ENCODE measurements at regions not wholly inside any gene's neighbourhood (a gene's known extent, or its start where the extent isn't known, plus 50 kb on each side); places are given as distances from the start of the nearest gene placed in this dataset.
A peak's percentile ranks its signal among the peaks of the same experiment; 100 is the strongest.
"Not testable (repeated sequence)": the region's sequence is repeated elsewhere in the genome, so short reads cannot be mapped to it uniquely, and the experiment has no call there.

DNA sequence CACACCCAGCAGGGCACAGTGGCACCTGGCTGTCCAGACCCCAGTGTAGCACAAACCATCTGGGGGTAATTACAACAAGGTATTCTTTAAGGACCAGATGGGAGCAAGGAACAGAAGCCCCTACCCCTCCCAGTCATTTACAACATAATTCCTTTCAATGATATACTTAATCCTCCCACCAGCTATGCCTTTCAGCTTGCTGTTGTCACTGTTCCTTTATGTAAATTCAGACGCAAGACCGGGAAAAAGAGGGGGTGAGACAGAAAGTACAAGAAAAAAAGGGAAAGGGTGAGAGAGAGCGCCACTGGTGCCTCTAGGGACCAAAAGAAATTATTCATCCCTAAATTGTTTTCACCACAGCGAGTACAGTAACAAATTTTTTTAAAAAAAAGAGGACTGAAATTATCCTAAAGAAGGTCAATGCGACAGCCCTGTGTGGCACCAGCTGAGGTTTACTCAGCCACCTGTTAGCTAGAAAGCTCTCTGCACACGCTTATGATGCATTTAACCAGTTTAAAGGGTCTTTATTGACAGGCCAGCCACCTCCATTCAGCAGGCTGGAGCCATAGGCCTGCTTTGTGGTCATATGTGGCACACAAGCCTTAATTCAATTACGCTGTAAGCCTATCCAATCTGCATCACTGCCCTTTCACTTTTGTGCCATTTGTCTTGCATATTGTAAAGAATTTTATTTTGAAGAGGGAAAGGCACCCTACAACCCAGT, 210.2 kb upstream of the ISL1 start:
- peak; percentile 89 to 94 for DNase-seq

DNA sequence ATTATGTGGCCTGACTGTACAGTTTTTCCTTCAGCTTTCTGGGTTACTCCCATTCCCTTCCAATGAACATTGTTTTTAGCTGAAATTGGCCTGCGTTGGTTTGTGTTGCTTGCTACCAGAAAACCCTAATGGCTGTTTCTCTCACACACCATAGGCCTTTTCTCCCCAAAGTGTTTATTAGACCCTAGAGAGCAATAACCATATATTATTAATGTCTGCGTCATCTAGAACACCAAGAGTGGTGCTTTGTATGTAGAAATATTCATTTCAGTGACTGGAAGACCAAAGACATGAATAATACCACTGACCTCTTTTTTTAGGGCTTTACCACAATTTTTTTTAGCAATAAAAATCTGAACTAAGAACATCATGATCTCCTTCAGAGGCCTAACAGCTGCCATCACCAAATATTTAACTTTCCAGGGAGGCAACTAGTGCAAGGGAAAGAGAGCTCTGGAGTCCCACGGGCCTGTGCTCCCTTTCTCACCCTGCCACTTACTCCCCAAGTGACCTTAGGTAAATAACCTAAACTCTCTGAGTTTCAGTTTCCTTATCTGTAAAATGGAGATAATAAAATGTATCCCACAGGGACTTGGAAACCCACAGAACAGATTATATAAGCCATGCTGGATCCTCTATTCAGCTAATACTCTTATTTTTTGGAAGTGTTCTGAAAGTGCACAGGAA, 201.9 kb upstream of the ISL1 start:
- DNase-seq, result no peak

DNA sequence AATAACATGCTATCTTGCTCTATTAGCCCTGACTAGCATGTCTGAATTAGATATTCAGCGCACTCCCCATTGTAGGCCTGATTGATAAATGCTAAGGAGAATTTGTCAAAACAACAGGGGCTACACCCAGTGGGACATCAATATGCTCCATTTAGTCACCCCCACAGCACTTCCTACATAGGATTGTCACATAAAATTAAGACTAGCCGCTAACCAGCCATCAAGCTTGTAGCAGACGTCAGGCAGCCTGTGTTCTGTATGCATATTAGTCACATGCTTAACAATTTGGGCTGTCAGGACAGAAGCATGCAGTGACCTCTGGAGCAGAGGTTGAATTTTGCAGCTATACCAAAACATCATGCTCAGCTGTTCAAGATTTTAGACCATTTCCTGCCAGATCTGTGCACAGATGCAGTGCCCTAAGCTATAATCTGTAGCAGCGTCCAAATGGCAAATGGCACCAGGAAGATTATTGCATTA, 197.4 kb upstream of the ISL1 start:
- DNase-seq, result peak in 1 of 2 experiments; percentile 1

DNA sequence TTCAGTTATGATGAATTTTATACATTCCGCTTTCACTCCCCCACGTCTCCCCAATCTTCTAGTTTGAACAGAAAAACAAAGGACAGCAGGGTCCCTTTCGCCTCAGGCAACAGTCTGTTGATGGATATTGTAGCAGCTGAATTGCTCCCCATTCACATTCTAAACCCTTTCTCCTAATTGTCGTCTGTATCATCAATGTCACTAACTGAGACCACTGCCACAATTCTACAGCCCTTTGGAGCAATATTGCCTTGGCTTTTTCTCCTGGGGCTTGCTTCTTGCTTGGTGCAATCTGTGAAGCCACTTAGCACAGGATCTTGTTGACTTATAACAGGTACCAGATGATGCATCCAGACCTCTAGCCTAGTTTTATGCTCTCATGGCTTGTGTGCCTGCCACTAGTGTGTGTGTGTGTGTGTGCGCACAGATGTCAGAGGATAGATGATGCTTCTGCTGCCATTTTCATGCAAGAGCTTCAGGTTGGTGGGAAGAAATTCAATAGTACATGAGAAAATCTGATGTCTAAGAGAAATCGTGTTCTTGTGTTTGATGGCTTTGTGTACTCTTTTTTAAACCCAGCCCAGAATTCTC, 195.2 kb upstream of the ISL1 start:
- DNase-seq, result peak; percentile 63 to 69

DNA sequence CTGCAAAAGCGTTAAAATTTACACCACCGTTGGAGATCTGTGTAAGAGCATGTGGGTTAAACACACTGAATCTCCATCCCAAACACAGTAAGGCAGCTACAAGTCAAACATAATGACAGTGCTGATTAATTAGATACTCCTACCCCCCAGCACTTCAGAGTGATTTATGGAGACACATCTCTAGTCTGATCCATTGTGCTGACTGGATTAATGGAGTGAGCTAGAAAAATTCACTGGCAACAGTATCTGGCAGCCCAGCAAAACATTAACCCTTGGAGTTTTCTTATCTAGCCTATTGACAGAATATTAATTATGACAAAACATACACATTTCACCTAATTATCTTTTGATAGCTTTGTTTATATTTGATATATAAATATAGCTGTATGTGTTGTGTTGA, 188.6 kb upstream of the ISL1 start:
- no peak for DNase-seq

DNA sequence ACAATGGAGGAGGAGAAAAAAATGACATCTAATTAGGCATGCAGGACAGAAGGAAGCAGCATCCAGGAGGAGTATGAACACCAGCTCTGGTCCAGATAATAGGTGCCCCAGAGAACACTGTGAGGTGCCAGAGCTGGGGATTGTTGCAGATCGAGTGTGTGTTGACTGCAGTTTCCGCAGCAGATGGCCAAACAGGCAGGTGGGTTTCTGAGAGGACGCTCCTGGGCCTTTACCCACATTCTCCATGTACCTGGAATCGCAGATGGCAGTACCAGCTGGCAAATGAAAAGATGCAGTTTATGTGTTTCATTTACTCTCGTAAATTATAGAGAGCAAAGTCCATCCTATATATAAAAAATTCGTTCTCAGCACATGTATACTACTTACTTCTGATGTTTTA, 182.2 kb upstream of the ISL1 start:
- DNase-seq, result no peak

DNA sequence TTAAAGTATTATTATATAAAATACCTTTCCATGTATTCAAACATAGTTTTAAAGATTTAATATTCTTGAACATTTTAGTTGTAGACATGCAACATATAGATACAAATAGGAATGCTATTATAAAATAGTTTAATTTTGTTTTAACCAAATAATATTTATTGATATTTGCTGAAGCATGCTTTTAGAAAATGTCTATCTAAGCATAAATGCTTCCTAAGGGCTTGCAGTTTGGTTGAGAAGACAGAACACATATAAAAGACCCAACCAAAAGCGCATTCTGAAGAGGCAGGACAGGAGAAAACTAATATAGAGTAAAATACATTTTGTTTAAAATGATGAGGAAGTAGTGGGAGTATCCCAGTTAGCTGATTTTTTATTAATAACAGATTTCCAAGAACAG, 181.5 kb upstream of the ISL1 start:
- no peak for DNase-seq

DNA sequence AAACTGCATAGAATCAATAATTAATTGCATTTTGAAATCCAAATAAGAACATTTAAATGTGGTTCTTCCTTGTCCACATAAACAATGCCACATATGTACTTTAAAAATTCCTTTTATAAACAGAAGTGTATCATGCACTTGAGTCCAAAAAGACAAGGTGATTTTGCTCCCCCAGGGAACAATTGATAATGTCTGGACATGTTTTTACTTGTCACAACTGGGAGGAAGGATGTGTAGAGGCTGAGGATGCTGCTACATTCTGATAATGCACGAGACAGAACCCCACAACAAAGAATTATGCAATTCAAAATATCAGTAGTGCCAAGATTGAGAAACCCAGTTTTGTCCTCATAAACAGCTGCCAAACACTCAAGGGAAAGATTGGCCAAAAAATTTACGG, 181.1 kb upstream of the ISL1 start:
- no peak for DNase-seq

DNA sequence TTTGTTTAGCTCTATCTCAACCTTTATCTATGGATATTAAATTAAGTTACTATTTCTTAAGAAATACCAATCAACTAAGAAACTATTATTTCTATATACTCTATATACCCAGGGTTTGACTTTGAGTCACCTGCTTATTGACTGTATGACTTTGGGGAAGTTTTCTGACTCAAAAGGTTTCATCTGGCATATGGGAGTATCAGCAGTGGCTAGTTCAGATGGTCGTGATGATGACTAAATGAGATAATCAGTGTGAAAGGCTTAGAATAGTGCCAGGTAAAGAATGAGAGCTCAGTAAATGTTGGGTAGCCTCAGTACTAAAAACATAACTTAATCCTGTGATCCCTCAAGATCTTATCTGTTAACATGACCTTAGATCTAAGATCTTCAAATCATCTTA, 179.7 kb upstream of the ISL1 start:
- DNase-seq, result no peak

DNA sequence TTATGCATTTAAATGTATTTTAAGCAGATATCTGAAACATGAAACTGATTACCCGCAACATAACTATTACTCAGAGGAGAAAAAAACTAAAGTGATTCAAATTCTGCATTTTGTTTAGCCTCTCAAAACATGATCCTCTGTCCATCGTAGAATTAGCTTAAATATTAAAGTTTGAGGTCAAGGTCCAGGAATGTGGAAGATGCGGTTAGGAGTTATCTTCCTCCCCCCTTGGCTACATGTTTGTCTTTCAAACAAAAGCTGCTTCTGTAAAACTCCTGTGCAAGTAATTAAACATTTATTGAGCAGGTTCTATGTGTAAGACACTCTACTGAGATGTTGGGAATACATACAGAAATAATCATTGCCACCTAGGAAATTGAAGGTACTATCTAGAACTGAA, 175.0 kb upstream of the ISL1 start:
- no peak for DNase-seq

DNA sequence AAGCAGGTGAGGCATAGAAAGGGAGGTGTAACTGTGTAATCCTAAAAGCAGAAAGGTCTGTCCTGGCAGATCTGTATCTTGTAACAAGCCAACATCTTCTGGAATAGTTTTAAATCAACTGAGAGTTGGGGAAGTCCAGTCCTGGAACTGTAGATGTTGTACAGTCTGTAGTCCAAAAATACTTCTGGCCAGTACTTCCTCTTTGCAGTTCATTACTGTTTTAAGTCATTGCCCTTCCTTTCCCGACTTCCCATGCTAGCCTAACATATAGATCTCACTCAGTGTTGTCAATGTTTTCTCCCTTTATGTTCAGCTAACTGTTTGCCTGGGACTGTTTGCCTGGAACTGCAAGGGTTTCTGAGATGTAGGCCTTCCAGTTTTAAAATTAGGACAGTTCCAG, 168.5 kb upstream of the ISL1 start:
- DNase-seq, result no peak

DNA sequence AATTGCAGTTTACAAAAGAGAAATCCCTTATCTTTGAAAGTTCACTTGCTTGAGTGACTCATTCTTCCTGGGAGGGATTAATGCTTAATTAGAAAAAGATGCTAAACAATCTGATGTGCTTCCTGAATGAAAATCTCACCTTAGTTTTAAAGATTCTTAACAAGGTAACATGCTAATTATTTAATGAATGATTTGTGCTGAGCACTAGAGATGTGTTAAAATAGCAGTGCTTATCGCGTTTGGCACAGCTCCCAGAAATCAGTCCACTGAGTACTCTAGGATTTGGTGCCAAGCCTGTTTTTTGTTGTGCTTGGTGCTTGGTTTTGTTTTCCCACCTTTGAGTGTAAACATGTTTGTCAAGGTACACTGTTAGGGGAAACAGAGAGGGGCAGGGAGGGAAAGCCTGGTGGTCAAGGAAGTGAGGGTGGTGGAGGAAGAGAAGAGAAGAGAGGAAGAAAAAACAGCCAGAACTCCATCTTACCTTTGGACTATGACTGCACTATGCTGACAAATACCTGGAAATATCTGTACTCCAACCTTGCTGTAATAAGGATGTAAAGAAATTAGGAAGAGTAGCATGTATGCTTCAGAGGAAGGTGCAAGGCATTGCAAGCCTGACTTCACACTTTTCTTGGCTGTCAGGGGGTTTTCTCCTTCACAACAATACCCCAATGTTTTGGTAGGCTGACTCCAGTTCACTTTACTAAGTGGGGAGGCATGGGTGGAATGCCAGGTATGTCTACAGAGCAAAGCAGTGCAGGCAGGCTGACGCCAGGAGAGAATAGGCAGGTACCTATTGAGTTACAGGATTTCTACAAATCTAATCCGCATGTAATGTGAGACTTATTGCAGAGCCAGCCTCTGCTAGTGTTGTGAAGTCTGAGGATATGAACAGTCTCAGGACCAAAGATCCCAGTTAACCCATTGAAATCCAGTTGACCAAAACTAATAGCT, 157.2 kb upstream of the ISL1 start:
- no peak for DNase-seq

DNA sequence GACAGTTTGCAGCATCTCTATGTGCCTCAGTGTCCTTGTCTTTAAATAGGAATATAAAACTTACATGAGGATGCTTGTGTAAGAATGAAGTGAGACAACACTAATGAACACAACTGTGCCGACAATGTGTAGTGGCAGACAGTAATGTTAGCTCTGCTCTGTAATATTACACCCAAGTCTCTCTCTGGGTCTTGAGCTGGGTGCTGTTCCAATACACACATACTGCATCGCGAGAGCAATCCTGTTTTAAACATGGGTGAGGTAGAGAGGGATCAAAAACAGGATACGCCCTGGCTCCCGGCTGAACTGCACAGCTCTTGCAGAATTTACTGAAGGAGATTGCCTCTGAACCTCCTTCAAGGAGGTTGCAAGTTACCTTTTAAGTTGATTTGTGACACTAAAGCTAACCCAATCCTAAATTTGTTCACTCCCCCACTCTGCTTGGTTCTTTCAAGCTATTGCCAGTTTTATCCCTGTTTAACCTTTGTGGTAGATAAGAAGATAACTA, 155.2 kb upstream of the ISL1 start:
- DNase-seq, result no peak

DNA sequence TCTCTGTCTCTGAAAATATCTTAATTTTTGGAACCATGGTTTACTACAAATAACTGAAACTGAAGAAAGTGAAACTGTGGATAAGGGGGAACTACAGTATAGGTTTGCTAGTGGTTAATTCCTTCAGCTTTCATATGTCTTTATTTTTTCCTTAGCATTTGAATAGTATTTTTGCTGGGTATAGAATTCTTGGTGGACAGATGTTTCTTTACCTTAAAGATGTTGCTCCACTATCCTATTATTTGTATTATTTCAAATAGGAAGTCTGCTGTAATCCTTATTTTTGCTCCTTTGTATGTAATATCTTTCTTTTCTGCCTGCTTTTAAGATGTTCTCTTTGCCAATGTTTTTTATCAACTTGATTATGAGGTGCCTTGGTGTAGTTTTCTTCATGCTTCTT, 152.9 kb upstream of the ISL1 start:
- no peak for DNase-seq

DNA sequence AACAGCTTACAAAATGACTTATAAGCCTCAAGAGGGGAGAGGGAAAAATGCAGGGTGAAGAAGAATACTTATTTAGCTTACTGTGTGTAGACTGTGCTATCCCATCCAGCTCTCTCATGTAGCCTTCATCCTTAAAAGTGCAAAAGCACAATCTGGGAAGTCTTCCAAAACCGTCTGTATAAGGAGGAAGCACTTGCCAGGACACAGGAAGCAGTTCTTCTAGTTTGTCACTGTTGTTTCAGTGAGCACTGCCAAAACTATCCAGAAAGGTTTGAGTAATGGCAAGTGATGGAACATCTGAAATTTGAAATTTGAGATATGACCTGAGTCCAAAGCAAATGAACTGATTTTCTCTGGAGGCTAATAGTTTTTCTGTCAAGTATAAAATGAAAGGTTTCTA, 140.8 kb upstream of the ISL1 start:
- no peak for DNase-seq

DNA sequence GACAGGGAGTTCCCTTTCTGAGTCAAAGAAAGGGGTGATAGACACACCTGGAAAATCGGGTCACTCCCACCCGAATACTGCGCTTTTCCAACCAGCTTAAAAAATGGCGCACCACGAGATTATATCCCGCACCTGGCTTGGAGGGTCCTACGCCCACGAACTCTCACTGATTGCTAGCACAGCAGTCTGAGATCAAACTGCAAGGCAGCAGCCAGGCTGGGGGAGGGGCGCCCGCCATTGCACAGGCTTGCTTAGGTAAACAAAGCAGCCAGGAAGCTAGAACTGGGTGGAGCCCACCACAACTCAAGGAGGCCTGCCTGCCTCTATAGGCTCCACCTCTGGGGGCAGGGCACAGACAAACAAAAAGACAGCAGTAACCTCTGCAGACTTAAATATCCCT, 132.3 kb upstream of the ISL1 start:
- not testable (repeated sequence) for DNase-seq

DNA sequence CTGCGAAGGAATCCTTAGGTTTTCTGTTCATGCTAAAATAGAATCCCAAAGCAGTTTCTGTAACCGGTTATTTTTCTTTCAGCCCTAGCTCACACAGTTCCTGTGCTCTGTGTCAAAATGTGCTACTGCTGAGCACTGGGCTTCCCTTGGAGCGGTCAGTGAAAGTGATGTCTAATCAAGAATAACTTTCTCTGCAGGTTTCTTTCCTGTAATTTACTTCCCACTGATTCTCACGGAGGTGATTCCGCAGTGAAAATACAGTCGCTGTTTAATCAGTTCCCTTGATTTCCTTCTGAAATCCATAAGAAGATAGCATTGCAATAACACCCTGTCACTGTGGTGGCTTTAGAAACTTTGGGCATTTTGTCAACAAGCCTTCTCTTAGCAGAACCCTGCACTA, 112.0 kb upstream of the ISL1 start:
- DNase-seq, result no peak

DNA sequence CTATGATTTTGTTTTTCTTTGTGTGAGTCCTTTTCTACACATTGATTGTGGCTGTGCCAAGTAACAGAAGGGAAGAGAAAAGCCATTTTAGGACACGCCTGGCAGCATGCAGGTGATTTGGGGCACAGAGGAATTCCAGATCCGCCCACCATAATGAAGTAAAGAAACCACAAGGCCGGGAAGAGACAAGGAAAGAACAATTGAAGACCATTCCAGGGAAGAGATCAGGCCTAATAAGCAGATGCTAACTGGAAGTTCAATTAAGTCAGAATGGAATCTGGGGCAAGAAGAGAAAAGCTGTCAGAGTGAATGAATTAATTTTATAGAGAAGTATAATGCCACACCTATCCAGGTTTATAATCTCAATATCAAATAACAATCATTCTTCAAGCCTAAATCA, 110.2 kb upstream of the ISL1 start:
- DNase-seq, result no peak

DNA sequence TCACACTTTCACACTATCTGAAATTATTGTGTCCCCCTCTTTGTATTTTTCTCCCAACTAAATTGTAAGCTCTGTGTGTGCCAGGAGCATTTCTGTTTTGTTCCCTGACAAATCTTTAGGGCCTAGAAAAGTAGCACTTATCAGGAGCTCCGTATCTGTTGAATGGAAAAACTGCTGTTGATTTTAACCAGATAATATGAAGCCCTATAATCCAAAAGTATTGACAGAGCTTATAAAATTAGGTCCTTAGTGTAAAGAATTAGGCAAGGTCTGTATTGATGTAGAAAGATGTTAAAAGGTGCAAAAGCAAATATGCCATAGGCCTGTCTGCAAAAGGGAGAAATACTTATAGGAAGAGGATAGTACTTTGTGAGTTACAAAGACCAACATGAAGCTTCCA, 109.4 kb upstream of the ISL1 start:
- no peak for DNase-seq

DNA sequence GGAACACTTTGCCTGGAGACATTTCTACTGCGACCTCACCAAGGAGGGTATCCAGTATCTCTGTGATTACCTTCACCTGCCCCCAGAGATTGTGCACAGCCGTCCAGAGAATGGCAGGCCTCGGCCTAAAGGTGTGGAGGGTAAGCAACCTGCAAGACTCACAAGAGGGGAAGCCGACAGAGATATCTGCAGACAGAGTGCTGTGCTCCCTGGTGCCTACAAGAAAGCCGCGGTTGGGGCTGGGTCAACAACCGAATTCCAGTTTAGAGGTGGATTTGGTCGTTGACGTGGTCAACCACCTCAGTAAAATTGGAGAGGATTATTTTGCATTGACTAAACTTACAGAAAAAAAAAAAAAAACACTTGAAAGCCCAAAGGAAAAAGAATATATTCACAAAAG, 107.8 kb upstream of the ISL1 start:
- DNase-seq, result no peak

DNA sequence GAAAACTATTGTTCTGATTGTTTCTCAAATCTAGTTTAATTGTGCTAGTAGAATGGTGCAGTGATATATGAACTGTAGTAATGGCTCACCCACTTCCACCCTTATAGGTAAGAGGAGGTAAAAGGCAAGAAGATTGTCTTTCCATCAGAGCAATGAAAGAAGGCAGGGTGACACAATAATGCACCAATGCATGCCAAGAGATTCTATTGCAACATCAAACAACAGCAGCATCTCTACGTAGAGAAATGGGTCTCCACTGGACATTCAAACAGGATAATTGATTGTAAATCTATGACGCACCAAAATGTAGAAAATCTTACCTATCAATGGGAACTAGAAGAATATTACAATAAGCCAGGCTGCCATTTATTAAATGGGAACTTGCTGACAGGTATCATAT, 107.0 kb upstream of the ISL1 start:
- DNase-seq, result no peak

DNA sequence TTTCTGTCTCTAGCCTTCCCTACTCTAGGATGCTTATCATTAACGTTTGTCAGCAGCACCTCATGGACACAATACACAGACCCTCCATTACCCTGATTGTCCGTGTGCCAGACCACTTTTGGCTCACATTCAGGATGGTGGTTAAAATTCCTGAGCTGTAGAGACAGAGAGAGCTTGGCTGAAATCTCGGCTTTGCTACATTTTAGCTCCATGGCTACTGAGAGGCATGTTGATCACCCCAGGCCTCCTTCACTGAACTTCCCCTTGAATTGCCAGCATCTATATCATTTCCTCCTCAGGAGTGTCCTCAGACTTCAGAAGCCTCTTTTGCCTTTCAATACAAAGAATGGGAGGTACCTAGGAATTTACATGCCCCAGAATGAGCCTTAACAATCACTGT, 104.7 kb upstream of the ISL1 start:
- DNase-seq, result no peak

Measured in NCI-H1930 (cell line).